ENCODE measurements at regions not wholly inside any gene's neighbourhood (a gene's known extent, or its start where the extent isn't known, plus 50 kb on each side); places are given as distances from the start of the nearest gene placed in this dataset.

- TF ChIP-seq POLR2AphosphoS5 (IDR thresholded peaks at IDR 0.05; ENCODE audit: insufficient read depth, low read depth, low read length) (no peak), MAX (IDR thresholded peaks at IDR 0.05; ENCODE audit: insufficient read depth, insufficient read length) (no peak), CTCF (IDR thresholded peaks at IDR 0.05; ENCODE audit: extremely low read depth in 1 of 2, insufficient read depth in 1 of 2, low read depth in 1 of 2, low read length in 2 of 2) (no peak), EZH2 (IDR thresholded peaks at IDR 0.05; ENCODE audit: borderline replicate concordance, low read depth, low read length, severe bottlenecking) (no peak), JUN (IDR thresholded peaks at IDR 0.05; ENCODE audit: borderline replicate concordance, insufficient read depth, insufficient read length, low read depth) (no peak), POLR2A (IDR thresholded peaks at IDR 0.05; ENCODE audit: low read depth, low read length) (no peak), FOS (IDR thresholded peaks at IDR 0.05; ENCODE audit: borderline replicate concordance, insufficient read depth, low read length) (no peak), MYC (IDR thresholded peaks at IDR 0.05; ENCODE audit: low read depth, low read length) (no peak), GATA2 (IDR thresholded peaks at IDR 0.05; ENCODE audit: insufficient read depth, insufficient read length, low read depth, low read length) (no peak)
Measured at GRCh38 chr5:4634342-4634741, 505.8 kb upstream of the ADAMTS16 start.
